Liver (tissue), 8 donors: ENCODE measurements at regions not wholly inside any gene's neighbourhood (a gene's known extent, or its start where the extent isn't known, plus 50 kb on each side); places are given as distances from the start of the nearest gene placed in this dataset.

Source experiments
- DNase-seq: peaks from one replicate; pipeline ENCODE4 v3.0.0-alpha.2; 2017; ENCODE audit warnings: low spot score
- H3K27ac ChIP-seq, 2 donors: one replicate each; pipeline ENCODE4 v1.7.0; 2013; ENCODE audit warnings: inconsistent platforms in 2 of 2, low read length in 2 of 2, control low read depth in 1 of 2, low read depth in 1 of 2, mild to moderate bottlenecking in 1 of 2
- H3K27me3 ChIP-seq, 4 donors: one replicate each; pipeline versions ENCODE4 v1.6.1 to v1.7.0; 2013; ENCODE audit warnings: low read length in 3 of 4, inconsistent platforms in 1 of 4, mild to moderate bottlenecking in 1 of 4, moderate library complexity in 1 of 4; ENCODE audit not compliant: control insufficient read depth in 4 of 4, insufficient read depth in 4 of 4
- H3K36me3 ChIP-seq, 4 donors: one replicate each; pipeline versions ENCODE4 v1.6.1 to v1.7.0; 2013; ENCODE audit warnings: low read length in 3 of 4, mild to moderate bottlenecking in 3 of 4, low read depth in 1 of 4, moderate library complexity in 1 of 4; ENCODE audit not compliant: control insufficient read depth in 4 of 4, insufficient read depth in 3 of 4
- H3K4me1 ChIP-seq, 4 donors: one replicate each; pipeline versions ENCODE4 v1.6.1 to v1.7.0; 2013; ENCODE audit warnings: low read length in 3 of 4, mild to moderate bottlenecking in 3 of 4, moderate library complexity in 1 of 4; ENCODE audit not compliant: control insufficient read depth in 4 of 4, insufficient read depth in 4 of 4
- H3K4me3 ChIP-seq, 3 donors: one replicate each; pipeline versions ENCODE4 v1.6.1 to v1.7.0; 2013; ENCODE audit warnings: low read length in 3 of 3, control low read depth in 1 of 3, low read depth in 1 of 3, mild to moderate bottlenecking in 1 of 3
- H3K9ac ChIP-seq, 2 donors: one replicate each; pipeline ENCODE4 v1.7.0; 2013; ENCODE audit warnings: low read length in 2 of 2, mild to moderate bottlenecking in 2 of 2, moderate library complexity in 2 of 2, control low read depth in 1 of 2, low read depth in 1 of 2
- H3K9me3 ChIP-seq, 4 donors: one replicate each; pipeline versions ENCODE4 v1.6.1 to v1.7.0; 2013; ENCODE audit warnings: low read length in 3 of 4; ENCODE audit not compliant: control insufficient read depth in 4 of 4
- CTCF ChIP-seq: fragments of 150-350 bp; IDR thresholded peaks from 2 replicates; pipeline ENCODE4 v1.5.1; 2017; ENCODE audit warnings: improper control_type of control experiment, low read depth, low read length; ENCODE audit not compliant: missing input control
- GABPA ChIP-seq, 2 donors: IDR thresholded peaks in 1 of 2; conservative IDR thresholded peaks in 1 of 2; 2 replicates each; pipeline ENCODE4 v1.6.1; 2016; ENCODE audit warnings: antibody characterized with exemption in 2 of 2, mild to moderate bottlenecking in 1 of 2, moderate library complexity in 1 of 2
- MAX ChIP-seq: IDR thresholded peaks from 2 replicates; pipeline ENCODE4 v1.6.1; 2016; ENCODE audit warnings: antibody characterized with exemption
- RAD21 ChIP-seq, 2 donors: IDR thresholded peaks; 2 replicates each; pipeline ENCODE4 v1.6.1; 2016; ENCODE audit warnings: antibody characterized with exemption in 2 of 2, mild to moderate bottlenecking in 2 of 2
- REST ChIP-seq: IDR thresholded peaks from 2 replicates; pipeline ENCODE4 v1.6.1; 2016; ENCODE audit warnings: antibody characterized with exemption, mild to moderate bottlenecking
- RXRA ChIP-seq, 2 donors: IDR thresholded peaks; 2 replicates each; pipeline ENCODE4 v1.6.1; 2017 to 2018; ENCODE audit warnings: antibody characterized with exemption in 2 of 2, mild to moderate bottlenecking in 1 of 2
- SP1 ChIP-seq: IDR thresholded peaks from 2 replicates; pipeline ENCODE4 v1.6.1; 2018; ENCODE audit warnings: antibody characterized with exemption, mild to moderate bottlenecking
- ZBTB33 ChIP-seq: IDR thresholded peaks from 2 replicates; pipeline ENCODE4 v1.6.1; 2016; ENCODE audit warnings: antibody characterized with exemption
- WGBS: extraction: QIAGEN DNeasy Blood & Tissue Kit; methylation state at CpG from one replicate; pipeline ENCODE4 v1.1.7; 2013; 5-methylcytosine and 5-hydroxymethylcytosine counted together
- donor health status: healthy.
- donor health status: healthy.
- donor health status: healthy.
- donor health status: healthy.
- donor health status: healthy.

GRCh38 chrX:148381603-148382002, 118.8 kb upstream of the AFF2 start:
- no peak overlapping the region for H3K4me3 ChIP-seq

More at GRCh38 chrX:148381603-148382002, 118.8 kb upstream of the AFF2 start:
- Histone ChIP-seq H3K4me1 (no peaks in the 10 kb centered on the region), H3K9me3 (peaks cover 0 to 2% (median 0%) of the 10 kb centered on the region in 4 donors), H3K27ac (no peak overlapping the region), H3K9ac (no peak overlapping the region), H3K27me3 (no peaks in the 10 kb centered on the region), H3K36me3 (no peaks in the 10 kb centered on the region)
- TF ChIP-seq CTCF (no peak), SP1 (no peak), GABPA (IDR thresholded peaks at IDR 0.05 in 1 of 2, conservative IDR thresholded peaks at IDR 0.05 in 1 of 2) (no peak), RXRA (IDR thresholded peaks at IDR 0.05) (no peak), REST (no peak), ZBTB33 (no peak), RAD21 (IDR thresholded peaks at IDR 0.05) (no peak), MAX (no peak)
- WGBS = 57% methylated on average over 2 of the region's 2 CpGs
- no peak for DNase-seq
